Activated CD8-positive, alpha-beta memory T cell treated with anti-CD3 and anti-CD28 coated beads, Interleukin-2, amount 50 U/mL, for 4 hours (primary cell): ENCODE measurements at regions not wholly inside any gene's neighbourhood (a gene's known extent, or its start where the extent isn't known, plus 50 kb on each side); places are given as distances from the start of the nearest gene placed in this dataset.

ENCODE experiments used
- DNase-seq: peaks from one replicate; pipeline ENCODE4 v3.0.0-alpha.2; 2020

DNA sequence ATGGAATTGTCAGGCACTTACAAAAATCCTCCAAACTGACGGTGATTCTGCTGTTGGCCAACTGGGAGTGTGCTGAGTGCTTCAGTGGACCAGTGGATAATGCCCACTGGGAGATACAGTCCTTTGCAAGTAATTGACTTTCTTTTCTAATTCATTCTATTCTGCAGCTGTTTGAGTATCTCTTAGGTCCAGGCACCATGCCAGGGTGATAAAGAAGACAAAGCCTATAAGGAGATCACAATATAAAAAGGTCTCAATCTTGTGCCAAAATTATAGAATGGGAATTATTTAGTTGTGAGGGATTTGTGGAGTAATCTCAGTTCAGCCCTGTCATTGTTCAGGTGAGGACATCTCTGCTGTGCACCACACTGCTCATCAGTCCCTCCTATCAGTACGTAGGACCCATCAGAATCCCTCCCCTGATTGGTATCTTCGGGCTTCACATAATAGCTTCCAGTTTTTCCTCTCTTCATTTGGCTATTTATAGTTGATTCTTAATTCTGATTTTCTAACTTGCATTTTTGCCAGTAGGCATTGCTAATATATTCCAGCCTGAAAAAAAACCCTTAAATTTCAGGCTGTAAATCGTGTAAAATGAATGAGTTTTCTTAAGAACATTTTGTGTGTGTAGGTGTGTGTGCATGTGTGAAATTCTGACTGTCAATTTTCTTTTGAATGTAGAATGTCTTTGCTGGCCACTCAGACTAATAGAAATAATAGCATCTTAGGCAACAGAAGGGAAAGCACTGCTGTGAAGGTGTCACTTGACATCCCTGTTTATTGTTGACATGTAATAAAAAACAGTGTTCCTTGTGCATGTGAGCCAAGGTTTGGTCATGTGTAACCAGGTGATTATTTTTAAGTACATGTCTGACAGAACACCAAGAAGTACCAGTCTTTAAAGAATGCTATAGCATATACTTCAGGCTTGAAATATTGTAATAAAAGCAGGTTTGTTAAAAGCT is 457.6 kb upstream of the RGS6 start:
- no peak for DNase-seq

DNA sequence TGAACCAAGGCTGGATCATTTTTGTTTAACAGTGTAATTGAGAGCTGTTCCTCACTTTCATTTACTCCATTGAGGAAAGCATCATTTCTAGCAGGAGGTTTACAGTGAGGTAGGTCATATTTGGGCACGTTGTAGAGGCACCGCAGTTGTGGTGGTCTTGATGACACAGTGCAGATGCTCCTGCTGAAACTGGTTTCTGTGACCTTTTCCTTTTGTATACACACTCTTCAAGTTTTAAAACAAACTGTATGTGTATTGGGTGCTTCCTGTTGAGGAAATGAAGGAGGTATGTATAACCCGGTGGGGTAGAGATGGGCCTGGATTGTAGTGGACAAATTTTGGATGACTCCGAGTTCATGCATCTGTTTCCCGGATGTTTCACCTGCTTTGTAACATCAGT is 456.3 kb upstream of the RGS6 start:
- DNase-seq = no peak

DNA sequence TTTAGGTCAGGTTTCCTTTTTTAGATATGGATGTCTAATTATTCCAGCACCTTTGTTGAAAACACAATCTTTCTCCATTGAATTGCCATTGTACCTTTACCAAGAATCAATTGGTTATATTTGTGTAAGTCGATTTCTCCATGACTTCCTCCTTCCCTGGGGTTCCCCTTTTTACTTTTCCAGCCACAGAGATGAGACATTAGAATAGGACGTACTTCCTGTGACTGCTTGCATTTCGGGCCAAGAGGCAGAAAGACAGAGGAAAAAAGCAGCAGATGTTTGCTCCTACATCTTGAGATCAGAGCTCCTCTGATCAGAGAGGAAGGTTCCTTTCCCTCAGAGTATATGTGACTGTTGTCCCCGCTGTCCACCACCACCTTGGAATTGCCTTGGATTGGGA is 453.7 kb upstream of the RGS6 start:
- DNase-seq = no peak

DNA sequence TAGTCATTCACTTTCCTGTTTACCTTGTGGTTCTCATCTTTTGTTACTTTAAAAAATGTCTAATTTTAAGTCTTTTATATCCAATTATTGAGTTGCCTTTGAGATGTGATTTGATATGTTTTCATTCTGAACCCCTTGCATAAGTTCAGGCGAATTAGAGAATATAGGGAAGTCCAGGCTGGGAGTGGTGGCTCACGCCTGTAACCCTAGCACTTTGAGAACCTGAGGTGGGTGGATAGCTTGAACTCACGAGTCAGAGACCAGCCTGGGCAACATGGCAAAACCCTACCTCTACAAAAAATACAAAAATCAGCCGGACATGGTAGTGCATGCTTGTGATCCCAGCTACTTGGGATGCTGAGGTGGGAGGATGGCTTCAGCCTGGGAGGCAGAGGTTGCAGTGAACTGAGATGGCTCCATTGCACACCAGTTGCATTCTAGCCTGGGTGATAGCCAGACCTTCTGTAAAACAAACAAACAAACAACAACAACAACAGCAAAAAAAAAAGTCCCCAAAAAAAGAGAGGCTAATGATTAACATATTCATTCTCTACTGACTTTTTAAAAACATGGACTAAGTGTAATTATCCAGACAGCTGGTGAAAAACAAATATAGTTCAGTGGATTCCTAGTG is 451.1 kb upstream of the RGS6 start:
- no peak for DNase-seq

DNA sequence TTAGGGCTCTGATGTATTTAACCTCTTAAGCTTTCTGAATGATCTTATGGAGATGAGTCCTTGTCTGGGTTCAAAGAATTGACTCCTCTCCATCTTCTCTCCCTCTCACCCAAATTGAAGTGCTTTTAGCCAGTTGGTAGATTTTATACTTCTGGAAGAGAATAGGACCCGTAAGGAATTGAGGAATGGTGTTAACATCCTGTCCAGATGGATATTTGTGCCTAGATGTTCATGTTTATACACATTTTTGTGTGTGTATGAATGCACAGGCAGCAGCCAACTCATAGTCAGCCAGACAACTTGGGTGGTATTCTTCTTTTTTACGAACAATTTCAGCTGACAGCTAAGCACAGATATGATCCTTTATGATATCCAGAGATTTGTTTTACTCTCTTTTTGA is 449.6 kb upstream of the RGS6 start:
- no peak for DNase-seq

DNA sequence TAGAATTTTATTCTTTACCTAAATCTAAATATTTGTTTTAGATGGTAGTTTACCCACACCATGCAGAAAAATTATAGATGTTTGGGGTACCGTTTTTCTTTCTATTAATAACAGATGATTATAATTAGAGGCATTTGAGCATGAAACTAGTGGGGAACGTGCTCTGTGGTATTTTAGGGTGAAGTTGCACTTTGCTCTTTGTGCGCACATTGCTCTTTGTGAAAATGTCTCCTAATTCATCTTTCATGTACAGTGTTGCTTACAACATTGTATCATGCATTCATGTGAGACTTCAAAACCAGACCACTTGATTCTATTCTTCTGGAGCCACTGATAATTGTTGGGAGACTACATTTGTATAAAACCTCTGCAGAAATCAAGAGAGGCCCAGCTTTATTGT is 449.1 kb upstream of the RGS6 start:
- DNase-seq = no peak

DNA sequence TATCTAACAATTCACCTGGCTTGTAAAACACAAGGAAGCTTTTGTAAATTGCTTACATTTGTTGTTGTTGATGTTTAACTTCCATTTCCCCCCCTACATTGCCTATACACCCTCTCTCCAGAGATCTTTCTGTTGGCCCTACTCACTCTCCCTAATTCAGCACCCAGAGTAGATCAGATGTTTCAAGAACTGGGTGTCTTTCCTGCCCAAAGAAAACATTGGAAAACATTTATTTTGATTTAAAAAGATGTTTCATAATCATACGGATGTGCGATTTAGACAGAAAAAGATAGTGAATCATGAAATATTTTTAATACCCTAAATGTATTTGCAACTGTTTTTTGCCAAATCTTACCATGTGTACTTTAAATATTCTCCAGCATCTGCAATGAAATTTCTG is 446.4 kb upstream of the RGS6 start:
- no peak for DNase-seq

DNA sequence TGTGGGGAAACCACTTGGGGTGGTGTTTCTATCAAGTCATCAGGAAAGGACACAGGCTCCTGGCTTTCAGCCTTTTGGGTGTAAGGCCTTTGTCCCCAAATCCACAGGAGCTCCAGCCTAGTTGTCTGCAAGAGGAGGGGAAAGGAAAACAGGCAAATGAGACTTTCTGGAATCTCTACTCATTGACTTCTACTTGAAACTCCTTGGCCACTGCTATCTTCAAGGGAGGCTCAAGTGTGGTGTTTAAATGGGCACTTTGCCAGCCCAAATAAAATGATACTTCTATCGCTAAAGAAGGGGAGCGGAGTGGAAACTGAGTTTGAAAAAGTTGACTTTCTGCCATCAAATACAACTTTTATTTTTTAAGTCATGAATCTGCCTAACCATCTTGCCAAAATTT is 445.9 kb upstream of the RGS6 start:
- DNase-seq = no peak

DNA sequence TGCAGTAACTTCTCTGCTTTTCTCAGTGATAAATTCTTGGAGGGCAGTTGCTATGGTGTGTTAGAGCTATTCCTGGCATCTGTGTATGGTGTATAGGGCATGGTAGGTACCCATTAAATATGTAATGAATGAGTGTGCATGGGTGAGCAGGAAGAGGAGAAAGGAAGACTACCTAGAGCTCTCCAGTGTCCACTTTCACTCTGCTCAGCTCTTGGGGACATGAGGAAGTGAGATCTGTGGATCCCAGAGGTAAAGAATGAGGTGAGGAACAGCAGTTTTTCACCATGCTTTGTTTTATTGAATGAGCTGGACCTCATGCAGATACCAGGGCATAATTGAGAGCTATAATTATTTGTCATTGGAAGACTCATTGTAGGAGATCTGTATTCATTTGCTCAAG is 444.8 kb upstream of the RGS6 start:
- no peak for DNase-seq

DNA sequence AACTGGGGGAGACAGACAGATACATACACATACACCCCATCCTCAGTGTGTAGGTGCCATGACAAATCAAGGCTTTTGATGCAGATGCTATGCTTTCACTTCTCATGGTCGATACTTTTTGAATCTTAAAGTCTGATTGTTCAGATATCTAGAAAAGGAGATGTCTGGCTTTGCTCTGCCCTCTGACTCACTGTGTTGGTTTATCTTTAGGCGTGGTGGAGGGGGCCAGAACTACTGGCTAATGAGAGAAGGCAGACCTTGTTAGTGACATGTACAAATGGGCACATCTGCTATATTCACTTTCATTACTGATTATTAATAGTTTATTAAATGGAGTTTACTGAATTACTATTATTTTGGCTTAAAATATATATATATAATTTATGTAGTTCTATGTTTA is 444.3 kb upstream of the RGS6 start:
- DNase-seq = peak; percentile 18

DNA sequence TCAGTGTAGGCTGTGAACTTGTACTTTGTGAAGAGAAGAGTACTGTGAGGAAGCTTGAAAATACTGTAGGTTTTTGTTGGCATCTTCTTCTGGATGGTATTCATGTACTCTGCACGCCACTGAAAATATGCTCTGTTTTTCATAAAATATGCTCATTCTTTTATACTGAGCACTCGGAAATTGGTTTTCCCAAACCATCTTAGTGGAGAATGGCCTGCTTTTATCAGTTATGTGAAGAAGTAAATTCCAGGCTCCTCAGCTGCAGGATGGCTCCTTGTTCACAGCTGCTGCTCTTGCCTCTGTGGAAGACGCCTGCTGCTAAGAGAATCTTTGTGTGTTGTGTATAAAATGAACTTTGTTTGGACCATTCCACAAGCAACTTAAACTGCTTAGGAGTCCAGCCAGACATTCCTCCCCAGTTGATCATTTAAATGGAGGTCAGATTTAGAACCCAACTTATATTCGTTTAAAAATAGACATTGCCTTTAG is 443.5 kb upstream of the RGS6 start:
- no peak for DNase-seq

DNA sequence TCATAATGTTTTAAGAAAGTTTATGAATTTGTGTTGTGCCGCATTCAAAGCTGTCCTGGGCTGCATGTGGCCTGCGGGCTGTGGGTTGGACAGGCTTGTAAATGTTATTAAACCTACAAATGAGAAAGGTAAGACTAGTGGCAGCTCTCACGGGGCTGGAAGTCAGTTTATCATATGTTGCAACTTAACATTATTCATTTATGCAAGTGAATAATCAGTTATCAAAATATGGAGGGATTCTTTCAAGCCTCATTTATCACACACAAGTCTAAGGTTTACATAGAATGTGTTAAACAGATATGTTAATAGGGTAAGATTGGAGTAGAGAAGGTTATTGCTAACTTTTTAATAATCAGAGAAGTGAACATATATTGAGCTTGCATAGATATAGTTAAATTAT is 442.5 kb upstream of the RGS6 start:
- no peak for DNase-seq

DNA sequence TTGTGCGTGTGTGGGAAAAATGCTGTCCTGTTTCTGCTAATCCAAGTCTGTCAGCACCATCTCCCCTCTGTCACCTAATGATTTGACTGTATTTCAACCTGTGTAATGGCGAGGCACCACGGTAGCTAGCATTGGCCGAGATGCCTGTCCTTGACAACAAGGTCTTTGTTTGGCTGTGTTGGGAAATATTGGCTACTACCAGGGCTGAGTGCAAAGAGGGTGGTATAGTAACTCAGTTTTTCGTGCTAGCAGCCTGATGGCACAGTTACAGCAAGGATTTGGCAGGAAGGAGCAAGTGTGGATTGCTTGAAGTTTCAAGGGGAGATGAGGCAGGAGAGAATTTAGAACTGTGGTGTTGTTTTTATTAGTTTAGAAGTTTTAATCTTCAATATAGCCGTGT is 440.3 kb upstream of the RGS6 start:
- DNase-seq = no peak

DNA sequence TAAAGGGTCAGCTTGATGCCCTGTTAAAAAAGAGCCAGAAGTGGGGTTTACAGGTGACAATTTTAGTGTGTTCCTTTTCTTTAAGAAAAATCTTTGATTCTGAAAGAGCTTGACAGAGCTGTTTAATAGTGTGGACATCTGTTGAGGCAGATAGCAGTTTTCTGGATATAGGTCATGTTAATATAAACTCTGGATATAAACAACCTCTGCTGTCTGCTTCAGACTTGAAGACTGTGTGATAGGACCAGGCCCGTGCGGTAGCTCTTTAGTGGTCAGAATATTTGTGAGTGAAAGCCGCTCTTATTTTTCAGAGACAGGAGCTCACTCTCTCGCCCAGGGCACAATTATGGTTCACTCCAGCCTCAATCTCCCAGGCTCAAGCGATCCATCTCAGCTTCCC is 439.9 kb upstream of the RGS6 start:
- no peak for DNase-seq

DNA sequence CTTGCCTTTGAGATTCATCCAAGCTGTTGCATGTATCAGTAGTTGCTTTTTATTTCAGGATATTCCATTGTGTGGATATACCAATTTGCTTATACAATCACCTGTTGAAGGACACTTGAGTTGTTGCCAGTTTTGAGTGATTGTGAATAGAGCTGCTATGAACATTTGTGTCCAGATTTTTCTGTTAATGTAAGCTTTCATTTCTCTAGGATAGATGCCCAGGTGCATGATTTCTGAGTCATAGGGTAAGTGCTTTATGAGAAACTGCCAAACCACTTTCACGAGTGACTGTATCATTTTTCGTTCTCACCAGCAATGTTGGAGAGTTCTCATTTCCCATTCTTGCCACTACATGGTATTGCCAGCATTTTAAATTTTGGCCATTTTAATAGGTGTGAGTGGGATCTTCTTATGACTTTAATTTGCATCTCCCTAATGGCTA is 434.6 kb upstream of the RGS6 start:
- DNase-seq = no peak

DNA sequence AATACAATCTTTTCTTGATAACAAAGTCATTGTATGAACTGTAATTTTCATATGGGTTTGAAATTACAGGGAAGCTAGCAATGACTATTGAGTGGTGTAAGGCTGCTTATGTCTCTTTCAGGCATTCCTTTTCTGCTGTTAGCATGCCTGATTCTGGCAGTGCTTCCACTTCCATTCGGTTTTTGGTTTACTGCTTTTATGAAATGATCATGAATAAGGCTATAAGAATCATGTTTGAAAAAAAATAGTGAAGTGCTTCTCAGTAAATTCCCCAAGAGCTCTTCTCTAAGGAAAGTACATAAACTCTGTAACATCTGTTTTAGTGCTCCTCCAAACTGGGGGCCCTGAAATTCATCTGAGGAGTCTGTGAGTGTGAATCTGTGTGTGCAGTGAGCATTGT is 434.0 kb upstream of the RGS6 start:
- DNase-seq = no peak

DNA sequence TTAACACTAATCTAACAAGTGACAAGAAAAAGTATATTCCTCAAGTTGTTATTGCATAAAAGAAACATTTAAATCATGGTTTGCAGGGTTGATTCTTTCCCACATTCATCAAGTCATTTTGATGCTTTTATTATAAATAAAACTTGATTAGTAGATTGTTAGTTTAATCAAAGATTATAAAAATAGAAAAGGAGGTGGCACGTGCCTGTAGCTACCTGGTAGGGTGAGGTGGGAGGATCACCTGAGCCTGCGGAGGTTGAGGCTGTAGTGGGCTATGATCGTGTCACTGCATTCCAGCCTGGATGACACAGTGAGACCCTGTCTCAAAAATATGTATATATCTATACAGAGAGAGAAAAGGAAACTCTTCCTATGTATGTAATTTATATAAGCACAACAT is 433.2 kb upstream of the RGS6 start:
- DNase-seq = no peak

DNA sequence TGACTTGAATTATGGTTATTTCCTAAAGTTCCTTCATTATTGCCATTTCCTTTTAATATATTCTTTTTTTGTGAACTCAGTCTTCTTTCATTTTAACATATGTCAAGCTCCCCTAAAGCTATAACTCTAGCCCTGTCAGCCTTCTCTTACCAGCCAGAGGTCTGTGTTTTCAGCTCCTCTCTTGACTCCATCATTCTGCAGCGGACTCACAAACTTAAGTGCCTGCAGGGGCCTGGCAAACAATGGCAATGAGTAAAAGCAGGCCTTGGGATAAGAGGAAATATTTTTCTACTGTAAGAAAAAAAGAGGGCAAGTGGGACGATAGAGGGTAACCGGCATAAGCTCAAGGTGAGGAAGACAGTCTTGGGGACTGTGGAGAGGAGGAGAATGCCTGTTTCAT is 424.5 kb upstream of the RGS6 start:
- DNase-seq = no peak

DNA sequence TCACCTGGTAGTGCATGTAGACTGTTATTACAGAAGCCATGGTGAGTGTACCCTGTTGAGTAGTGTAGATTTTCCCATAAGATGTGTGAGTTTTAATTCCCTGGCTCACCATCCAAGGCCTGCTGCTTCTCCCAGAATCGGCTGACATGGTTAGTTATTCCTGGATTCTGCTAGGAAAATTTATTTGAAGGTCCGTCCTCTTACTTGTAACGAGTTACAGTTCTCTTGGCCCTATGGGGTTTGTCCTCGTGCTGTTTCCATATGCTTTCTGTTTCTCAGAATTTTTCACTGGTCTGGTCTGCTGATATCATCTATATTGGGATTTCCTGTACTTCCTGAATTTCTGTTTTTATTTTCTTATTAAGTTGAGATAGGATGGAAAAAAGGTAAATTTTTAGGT is 423.3 kb upstream of the RGS6 start:
- no peak for DNase-seq

DNA sequence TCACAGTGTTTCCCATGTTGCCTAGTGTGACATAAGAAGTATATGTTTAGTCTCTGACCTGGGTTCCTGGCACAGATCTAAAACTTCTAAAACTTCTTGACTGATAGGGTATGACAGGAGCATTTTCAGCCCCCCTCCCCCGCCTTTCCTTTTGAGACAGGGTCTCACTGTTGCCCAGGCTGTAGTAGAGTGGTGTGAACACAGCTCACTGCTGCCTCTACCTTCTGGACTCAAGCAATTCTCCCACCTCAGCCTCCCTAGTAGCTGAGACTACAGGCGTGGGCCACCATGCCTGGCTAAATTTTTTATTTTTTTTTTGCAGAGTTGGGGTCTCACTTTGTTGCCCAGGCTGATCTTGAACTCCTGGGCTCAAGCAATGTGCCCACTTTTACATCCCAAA is 421.1 kb upstream of the RGS6 start:
- no peak for DNase-seq

DNA sequence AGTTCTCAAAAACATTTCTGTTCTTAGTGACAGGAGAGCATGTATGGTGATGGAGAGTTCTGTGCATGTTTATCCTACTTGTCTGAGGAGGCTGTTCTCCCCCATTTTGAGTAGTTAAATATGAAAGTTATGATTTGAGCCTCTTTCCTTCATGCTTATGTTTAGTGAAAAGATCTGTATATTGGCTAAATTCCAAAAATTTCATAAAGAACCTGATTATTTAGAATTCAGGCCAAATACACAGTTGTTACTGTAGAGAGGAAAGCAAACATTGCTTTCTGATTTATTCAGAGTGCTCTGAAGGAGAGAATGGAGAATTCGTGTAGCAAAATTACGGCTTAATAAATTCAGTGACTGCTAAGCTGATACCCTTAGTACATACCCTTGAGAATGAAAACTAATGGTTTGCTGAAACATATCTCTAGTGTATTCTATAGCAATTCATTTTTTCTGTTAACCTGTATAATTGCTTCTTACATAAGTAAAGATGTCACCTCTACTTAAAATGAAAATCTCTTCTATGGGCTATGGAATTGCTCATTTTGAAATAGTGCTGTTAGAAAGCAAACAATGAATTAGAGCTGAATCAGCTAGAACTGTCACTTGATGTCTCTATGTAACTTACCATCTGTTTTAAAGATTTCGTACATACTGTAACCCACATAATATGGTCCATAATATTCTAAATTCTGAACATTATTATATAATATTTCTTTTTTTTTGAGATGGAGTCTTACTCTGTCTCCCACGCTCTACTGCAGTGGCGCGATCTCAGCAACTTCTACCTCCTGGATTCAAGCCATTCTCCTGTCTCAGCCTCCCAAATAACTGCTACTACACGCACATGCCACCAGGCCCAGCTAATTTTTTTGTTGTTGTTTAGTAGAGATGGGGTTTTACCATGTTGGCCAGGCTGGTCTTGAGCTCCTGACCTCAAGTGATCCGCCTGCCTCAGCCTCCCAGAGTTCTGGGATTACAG is 417.0 kb upstream of the RGS6 start:
- DNase-seq = no peak

DNA sequence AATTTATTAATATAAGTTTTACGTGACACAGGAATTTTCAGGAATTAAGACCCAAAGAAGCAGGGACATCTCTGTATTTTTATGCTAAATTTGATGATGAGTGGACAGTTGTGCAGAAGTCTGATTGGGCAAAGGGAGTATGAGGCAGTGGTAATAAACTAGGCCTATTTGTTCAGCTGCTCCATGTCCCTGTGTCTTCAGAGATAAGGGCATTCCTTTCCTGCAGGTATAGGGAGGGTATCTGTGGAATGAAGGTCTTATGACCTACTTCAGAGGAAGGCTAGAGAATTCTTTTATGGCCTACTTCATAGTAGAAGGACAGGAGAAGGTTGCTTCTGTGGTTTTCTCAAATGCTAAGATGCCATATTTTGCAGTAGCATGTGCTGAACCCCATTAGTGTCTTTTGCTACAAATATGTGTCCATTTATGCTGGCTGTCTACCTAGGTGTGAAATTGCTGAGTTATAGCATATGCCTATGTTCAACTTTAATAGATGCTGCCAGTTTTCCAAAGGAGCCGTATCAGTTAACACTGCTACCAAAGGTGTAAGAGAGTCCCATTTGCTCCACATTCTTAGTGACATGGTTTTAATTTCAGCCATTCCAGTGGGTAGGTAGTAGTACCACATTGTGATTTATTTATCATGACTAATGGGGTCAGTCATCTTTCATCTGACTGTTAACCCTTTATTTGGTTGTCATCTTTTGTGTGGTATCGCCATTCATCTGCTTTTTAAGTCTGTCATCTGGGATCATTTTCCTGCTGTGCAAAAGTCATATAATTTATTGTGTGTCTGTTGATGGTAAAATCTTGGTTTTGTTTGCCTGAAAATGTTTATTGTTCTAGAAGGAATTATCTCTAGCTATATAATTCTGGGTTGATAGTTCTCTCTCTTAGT is 410.7 kb upstream of the RGS6 start:
- DNase-seq = no peak
